Chondrocyte (in vitro differentiated cells): ENCODE measurements at regions not wholly inside any gene's neighbourhood (a gene's known extent, or its start where the extent isn't known, plus 50 kb on each side); places are given as distances from the start of the nearest gene placed in this dataset.

ENCODE experiments used
- DNase-seq: peaks from one replicate; pipeline ENCODE4 v3.0.0; 2021; ENCODE audit warnings: mixed read lengths, low spot score
- H3K27ac Mint-ChIP-seq: one replicate; pipeline ENCODE4 v1.8.0; 2021; ENCODE audit warnings: mild to moderate bottlenecking, moderate library complexity, mixed read lengths; ENCODE audit not compliant: unreplicated experiment
- H3K27me3 Mint-ChIP-seq: 2 replicates; pipeline ENCODE4 v1.8.0; 2021; ENCODE audit warnings: low read depth, mixed read lengths
- H3K36me3 Mint-ChIP-seq: 2 replicates; pipeline ENCODE4 v1.8.0; 2021; ENCODE audit warnings: low read depth, mixed read lengths
- H3K4me1 Mint-ChIP-seq: 2 replicates; pipeline ENCODE4 v1.8.0; 2021; ENCODE audit warnings: low read depth, mild to moderate bottlenecking, mixed read lengths
- H3K4me3 Mint-ChIP-seq: one replicate; pipeline ENCODE4 v1.8.0; 2021; ENCODE audit warnings: mild to moderate bottlenecking, moderate library complexity, mixed read lengths; ENCODE audit not compliant: unreplicated experiment
- H3K9me3 Mint-ChIP-seq: 2 replicates; pipeline ENCODE4 v1.8.0; 2021; ENCODE audit warnings: low read depth, mixed read lengths
- TF ChIP-seq, protein P1 (sequence below): fragments of 200-600 bp; sonication (generic); IDR thresholded peaks from 2 replicates; pipeline ENCODE4 v1.5.0; 2021; ENCODE audit warnings: antibody characterized with exemption, mild to moderate bottlenecking, moderate library complexity

GRCh38 chr6:140827593-140827992, 1305.1 kb upstream of the GJE1 start:
- DNase-seq, result no peak
- Mint-ChIP-seq H3K4me1 (peaks cover 14% of the 10 kb centered on the region), H3K27ac (no peak overlapping the region), H3K4me3 (no peak overlapping the region), H3K27me3 (no peaks in the 10 kb centered on the region), H3K9me3 (no peaks in the 10 kb centered on the region), H3K36me3 (no peaks in the 10 kb centered on the region)
- TF ChIP-seq, protein P1, sequence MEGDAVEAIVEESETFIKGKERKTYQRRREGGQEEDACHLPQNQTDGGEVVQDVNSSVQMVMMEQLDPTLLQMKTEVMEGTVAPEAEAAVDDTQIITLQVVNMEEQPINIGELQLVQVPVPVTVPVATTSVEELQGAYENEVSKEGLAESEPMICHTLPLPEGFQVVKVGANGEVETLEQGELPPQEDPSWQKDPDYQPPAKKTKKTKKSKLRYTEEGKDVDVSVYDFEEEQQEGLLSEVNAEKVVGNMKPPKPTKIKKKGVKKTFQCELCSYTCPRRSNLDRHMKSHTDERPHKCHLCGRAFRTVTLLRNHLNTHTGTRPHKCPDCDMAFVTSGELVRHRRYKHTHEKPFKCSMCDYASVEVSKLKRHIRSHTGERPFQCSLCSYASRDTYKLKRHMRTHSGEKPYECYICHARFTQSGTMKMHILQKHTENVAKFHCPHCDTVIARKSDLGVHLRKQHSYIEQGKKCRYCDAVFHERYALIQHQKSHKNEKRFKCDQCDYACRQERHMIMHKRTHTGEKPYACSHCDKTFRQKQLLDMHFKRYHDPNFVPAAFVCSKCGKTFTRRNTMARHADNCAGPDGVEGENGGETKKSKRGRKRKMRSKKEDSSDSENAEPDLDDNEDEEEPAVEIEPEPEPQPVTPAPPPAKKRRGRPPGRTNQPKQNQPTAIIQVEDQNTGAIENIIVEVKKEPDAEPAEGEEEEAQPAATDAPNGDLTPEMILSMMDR, result no peak

GRCh38 chr6:140825731-140826130, 1307.0 kb upstream of the GJE1 start:
- TF ChIP-seq, protein P1, result no peak
- H3K27me3 Mint-ChIP-seq, result no peaks in the 10 kb centered on the region
- H3K36me3 Mint-ChIP-seq, result no peaks in the 10 kb centered on the region
- H3K27ac Mint-ChIP-seq, result no peak overlapping the region
- no peak for DNase-seq
- H3K4me3 Mint-ChIP-seq, result no peak overlapping the region
- no peaks in the 10 kb centered on the region for H3K9me3 Mint-ChIP-seq
- H3K4me1 Mint-ChIP-seq, result peaks cover 10% of the 10 kb centered on the region

DNA sequence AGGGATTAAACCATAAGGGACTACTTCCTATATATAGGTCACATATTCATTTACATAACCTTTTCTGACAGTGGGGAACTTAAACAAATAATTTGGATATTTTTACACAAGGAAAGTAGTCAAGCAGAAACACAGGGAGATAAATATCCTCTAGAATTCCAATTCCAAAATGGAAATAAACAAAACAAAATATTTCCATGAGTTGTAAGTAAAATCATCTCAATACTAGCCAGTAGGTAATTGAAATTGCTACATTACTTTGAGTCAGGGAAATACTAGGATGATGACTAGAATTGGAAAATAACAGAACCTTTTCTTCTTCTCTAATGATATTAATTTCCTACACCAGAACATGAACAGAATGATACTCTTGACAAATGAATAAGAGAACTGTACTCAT, 1308.1 kb upstream of the GJE1 start:
- H3K27ac Mint-ChIP-seq, result no peak overlapping the region
- no peaks in the 10 kb centered on the region for H3K36me3 Mint-ChIP-seq
- DNase-seq, result no peak
- H3K4me1 Mint-ChIP-seq, result peaks cover 8% of the 10 kb centered on the region
- no peak overlapping the region for H3K4me3 Mint-ChIP-seq
- TF ChIP-seq, protein P1, result no peak
- H3K27me3 Mint-ChIP-seq, result no peaks in the 10 kb centered on the region
- no peaks in the 10 kb centered on the region for H3K9me3 Mint-ChIP-seq

DNA sequence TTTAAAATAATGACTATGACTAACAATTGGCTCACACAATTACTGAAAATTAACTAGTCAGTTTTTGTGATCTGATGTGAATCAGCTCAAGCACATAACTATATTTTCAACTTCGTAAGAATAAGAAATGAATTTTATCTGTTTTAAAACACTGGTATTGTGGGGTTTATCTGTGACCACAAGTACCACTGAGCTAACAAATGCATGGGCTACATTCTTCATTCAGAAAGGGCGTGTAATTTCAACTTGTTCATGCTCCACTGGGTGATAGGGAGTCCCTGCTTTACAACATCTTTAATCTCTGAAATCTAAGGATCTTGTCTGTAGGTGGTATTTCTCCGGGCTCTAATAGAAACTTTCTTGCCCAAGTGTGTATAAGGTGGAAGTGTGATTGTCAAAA, 1311.5 kb upstream of the GJE1 start:
- Mint-ChIP-seq H3K27ac (no peak overlapping the region), H3K36me3 (no peaks in the 10 kb centered on the region), H3K4me1 (peaks cover 8% of the 10 kb centered on the region), H3K27me3 (no peaks in the 10 kb centered on the region), H3K4me3 (no peak overlapping the region), H3K9me3 (no peaks in the 10 kb centered on the region)
- DNase-seq, result no peak
- TF ChIP-seq, protein P1, result no peak

GRCh38 chr6:140817176-140817575, 1315.5 kb upstream of the GJE1 start:
- H3K4me3 Mint-ChIP-seq, result no peak overlapping the region
- no peaks in the 10 kb centered on the region for H3K36me3 Mint-ChIP-seq
- no peak overlapping the region for H3K27ac Mint-ChIP-seq
- H3K4me1 Mint-ChIP-seq, result no peaks in the 10 kb centered on the region
- TF ChIP-seq, protein P1, result no peak
- no peak for DNase-seq
- no peaks in the 10 kb centered on the region for H3K27me3 Mint-ChIP-seq
- H3K9me3 Mint-ChIP-seq, result peaks cover 2% of the 10 kb centered on the region
